OCI-LY7 (cell line): ENCODE measurements at regions not wholly inside any gene's neighbourhood (a gene's known extent, or its start where the extent isn't known, plus 50 kb on each side); places are given as distances from the start of the nearest gene placed in this dataset.

ENCODE experiments used
- EZH2phosphoT487 ChIP-seq: fragments of 200-600 bp; sonication (generic); IDR thresholded peaks from 2 replicates; pipeline ENCODE4 v1.6.1; 2018; ENCODE audit warnings: low read depth, borderline replicate concordance, mild to moderate bottlenecking, mixed run types, antibody characterized with exemption, low read length, moderate library complexity, mixed read lengths
- TF ChIP-seq, protein P1 (sequence below): fragments of 200-600 bp; sonication (generic); conservative IDR thresholded peaks from 2 replicates; pipeline ENCODE4 v1.5.1; 2014; ENCODE audit warnings: mild to moderate bottlenecking, antibody characterized with exemption, low read length, moderate library complexity, mixed read lengths

DNA sequence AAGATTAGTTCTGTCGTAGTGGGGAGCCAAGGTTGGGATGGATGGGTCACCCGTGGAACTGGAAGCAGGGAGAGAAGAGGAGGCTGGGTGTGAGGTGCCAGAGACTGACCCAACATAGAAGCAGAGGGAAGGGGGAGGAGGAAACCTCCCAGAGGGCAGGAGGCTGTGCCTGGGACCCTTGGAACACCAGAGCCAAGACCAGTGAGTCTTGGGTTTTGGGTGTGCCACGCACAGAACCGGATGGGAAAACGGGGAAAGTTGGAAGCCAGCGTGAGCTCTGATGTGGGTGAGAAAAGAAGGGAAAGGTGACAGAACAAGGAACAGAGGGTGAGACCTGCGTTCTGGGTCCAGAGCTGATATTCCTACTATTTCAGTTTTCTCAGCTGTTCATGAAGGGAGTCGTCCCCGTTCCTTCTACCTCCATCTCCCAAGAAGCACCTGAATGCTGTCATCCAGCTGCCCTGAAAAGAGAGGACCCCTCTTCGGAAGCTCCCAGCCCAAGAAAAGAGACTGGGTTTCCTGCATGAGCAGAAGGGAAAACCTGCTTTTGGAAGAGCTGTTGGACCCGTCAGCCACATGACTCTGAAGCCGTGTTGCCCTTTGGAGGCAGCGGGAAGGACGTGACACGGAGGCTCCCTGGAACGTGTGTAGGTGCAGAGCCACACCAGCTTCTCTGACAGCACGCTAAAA lies 250.1 kb downstream of the NDUFA10 start:
- TF ChIP-seq, protein P1, sequence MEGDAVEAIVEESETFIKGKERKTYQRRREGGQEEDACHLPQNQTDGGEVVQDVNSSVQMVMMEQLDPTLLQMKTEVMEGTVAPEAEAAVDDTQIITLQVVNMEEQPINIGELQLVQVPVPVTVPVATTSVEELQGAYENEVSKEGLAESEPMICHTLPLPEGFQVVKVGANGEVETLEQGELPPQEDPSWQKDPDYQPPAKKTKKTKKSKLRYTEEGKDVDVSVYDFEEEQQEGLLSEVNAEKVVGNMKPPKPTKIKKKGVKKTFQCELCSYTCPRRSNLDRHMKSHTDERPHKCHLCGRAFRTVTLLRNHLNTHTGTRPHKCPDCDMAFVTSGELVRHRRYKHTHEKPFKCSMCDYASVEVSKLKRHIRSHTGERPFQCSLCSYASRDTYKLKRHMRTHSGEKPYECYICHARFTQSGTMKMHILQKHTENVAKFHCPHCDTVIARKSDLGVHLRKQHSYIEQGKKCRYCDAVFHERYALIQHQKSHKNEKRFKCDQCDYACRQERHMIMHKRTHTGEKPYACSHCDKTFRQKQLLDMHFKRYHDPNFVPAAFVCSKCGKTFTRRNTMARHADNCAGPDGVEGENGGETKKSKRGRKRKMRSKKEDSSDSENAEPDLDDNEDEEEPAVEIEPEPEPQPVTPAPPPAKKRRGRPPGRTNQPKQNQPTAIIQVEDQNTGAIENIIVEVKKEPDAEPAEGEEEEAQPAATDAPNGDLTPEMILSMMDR, result no peak
- no peak for TF ChIP-seq EZH2phosphoT487
